NCI-H1436 treated with DMSO at 0.1 percent for 48 hours (cell line): ENCODE measurements at regions not wholly inside any gene's neighbourhood (a gene's known extent, or its start where the extent isn't known, plus 50 kb on each side); places are given as distances from the start of the nearest gene placed in this dataset.

Experiments
- DNase-seq: peaks from one replicate; lab custom pipeline; 2025; lab: John Stamatoyannopoulos, UW

DNA sequence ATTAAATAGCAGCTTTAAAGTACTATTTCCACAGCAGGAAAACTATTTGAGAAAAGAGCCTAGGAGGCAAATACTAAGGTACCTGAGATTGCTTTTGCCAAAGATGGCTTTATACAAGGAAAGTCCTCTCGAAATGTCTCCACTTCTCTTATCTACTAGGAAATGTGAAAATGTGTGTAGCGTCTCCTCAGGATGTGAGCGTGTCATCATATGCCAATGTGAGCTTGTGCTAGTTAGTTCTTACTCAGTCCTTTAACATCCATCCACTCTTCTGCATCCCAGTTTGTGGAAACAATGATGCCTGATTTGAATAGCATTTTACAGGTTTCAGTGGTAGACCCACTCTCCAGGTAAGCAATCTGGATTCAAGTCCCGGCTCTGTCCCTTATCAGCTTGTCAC lies 421.0 kb downstream of the DYNC2H1 start:
- DNase-seq = no peak

- no peak for DNase-seq
These were observed 423.0 kb downstream of the DYNC2H1 start for GRCh38 chr11:103532133-103532788.

GRCh38 chr11:103534191-103534590 lies 425.0 kb downstream of the DYNC2H1 start:
- DNase-seq = no peak

- no peak for DNase-seq
These were observed 425.7 kb downstream of the DYNC2H1 start for GRCh38 chr11:103534959-103535358.

GRCh38 chr11:103536335-103536722 lies 427.1 kb downstream of the DYNC2H1 start:
- no peak for DNase-seq

- DNase-seq = no peak
These were observed 428.8 kb downstream of the DYNC2H1 start for GRCh38 chr11:103537904-103538502.

DNA sequence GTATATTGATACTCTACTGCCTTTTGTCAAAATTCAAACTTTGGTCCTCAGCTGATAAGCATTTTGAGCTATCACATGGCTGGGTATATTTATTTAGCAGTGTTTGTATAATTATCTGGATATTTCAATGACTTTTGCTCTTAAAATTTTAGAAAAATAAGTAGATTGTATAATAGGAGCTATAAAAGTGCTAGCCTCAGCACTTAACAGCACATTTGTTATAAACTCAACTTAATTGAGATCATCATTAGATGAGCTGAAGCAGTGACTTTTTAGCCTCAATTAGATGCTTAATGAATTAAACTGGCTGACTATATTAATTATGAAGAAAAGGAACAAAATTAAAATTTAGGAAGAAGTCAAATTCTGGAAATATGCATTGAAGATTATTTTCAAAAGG lies 429.9 kb downstream of the DYNC2H1 start:
- DNase-seq = no peak

DNA sequence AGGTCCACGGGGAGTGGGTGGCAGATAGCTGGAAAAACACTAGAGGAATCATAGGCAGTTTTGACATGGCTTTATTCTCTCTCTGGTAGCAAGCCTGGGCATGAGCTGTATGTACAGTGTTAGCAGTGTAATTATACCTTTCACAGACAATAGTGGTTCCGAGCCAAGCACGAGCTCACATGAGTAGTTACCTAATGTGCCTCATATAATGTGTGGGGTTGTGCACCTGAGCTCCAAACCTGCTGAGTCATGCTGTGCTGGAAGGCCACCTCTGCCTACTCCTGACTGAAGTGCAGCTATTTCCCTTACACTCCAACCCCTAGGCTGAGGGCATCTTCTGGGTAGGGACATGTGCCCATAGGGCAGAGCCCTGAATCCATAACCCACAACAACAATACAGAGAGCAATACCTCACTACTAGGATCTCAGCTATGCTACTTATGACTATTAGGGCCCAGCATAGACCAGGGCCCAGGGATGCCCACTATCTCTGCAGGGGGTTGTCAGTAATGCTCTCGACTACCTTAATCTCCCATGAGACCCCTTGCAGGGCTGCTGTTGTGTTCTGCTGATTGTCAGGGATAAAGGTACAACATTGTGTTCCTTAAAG lies 432.1 kb downstream of the DYNC2H1 start:
- no peak for DNase-seq

GRCh38 chr11:103542851-103543250 lies 433.6 kb downstream of the DYNC2H1 start:
- no peak for DNase-seq

DNA sequence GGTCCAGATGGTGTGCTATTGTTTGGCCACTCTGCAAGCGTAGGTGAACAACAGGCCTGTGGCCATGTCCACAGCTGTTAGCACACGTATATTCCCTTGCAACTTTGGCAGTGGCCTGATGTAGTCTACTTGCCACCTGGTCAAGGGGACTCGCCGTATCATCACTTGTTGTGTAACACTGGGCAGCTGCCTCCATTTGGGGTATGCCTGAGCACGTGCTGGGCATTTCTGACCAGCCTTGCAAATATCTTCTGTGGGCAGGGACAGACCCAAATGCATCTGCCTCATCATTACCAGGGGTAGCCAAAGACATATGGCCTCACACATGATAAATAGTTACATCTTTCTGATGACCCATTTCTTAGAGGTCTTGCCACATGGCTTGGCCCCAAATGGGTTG lies 434.2 kb downstream of the DYNC2H1 start:
- no peak for DNase-seq

DNA sequence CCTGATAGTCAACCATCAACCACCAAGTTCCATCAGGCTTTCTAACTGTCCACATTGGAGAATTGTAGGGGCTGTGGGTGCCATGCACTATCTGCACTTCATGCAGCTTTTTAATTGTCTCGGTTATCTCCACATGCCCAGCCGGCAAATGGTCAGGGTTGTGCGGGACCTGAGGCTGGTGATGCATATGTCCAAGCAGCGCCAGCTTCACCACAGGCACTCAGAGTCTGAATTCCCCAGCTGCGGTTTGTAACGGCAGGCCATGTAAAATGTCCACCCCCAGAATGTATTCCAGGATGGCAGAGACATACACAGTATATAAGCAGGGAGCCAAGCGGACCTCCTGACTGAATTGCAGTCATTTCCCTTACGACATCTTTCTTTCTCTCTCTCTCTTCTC lies 435.6 kb downstream of the DYNC2H1 start:
- no peak for DNase-seq

- no peak for DNase-seq
These were observed 436.3 kb downstream of the DYNC2H1 start for GRCh38 chr11:103545551-103545950.

GRCh38 chr11:103546236-103546635 lies 437.0 kb downstream of the DYNC2H1 start:
- no peak for DNase-seq

GRCh38 chr11:103547024-103547423 lies 437.8 kb downstream of the DYNC2H1 start:
- no peak for DNase-seq

GRCh38 chr11:103547691-103548090 lies 438.5 kb downstream of the DYNC2H1 start:
- no peak for DNase-seq

- no peak for DNase-seq
These were observed 439.6 kb downstream of the DYNC2H1 start for GRCh38 chr11:103548838-103549237.

DNA sequence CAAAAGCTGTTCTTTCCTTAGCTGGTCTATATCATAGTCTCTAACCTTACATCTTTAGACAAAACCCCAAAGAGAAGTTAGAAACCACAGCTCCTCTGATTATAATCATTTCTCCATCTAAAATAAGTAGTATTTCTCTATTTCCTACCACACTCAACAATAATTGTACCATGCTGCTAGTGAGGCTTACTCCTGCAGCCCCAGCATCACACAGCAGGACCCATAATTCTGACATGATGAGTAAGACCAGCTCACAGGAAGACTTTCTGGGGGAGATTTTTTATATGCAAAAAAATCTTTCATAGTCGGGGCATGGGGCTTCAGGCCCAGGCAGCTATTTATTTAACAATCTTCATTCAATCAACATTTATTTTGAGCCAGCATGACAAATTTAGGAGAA lies 441.6 kb downstream of the DYNC2H1 start:
- DNase-seq = no peak

DNA sequence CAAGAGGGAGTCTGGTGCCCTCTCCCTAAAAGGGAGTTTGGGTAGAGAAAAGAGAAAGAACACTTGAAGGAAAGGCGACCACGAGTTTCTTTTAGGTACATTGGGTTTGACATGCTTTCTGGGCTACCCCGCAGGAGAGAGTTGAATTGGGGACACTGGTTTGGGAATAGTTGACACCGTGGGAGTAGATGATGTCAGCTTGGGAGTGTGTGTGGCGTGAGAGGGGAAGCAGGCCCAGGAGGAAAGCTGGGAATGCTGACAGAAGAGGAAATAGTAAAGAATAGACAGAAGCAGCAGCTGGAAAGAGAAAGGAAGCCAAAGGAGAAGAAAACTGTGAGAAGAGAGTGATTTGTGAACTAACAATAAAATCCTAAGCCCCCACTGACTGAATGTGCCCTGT lies 442.9 kb downstream of the DYNC2H1 start:
- DNase-seq = no peak

DNA sequence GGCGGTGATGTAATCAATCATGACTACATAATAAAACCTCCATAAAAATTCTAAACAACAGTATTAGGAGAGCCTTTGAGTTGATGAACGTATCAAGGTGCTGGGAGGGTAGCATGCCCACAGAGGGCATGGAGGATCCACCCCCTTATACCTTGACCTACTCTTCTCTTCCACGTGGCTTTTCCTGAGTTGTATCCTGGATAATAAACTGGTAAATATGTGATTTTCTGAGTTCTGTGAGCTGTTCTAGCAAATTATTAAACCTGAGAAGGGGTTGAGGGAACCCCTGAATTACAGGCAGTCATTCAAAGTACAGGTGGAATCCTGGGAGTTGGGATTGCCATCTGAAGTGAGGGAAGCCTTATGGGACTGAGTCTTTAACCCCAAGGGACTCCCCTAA lies 446.9 kb downstream of the DYNC2H1 start:
- no peak for DNase-seq

GRCh38 chr11:103566116-103566515 lies 456.9 kb downstream of the DYNC2H1 start:
- no peak for DNase-seq

GRCh38 chr11:103581760-103582159 lies 454.7 kb upstream of the DDI1 start:
- no peak for DNase-seq

DNA sequence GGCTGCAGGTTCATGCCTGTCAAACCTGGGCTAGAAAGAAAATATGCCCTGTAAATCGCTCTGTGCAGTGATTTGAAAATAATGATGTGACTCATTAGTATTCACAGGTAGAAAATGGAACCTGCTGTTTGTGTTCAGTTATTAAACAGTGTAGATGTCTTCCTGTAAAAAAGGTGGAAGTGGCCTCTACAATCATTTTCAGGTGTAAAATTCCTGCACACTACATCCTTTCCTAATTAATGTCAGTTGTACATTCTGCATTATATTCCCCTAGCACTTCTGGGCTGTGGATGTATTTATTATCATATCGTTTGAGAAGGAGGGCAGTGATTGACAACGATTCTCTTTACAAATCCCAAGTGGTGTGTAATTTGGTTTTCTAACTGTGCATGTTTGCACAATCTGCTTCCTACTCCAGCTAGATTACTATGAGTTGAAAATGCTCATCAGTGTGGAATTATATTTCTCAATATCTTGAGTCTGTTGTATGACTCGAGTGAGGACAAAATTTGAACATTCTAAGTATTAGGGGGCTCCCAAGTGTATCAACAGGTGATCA lies 454.0 kb upstream of the DDI1 start:
- no peak for DNase-seq

GRCh38 chr11:103584021-103584420 lies 452.4 kb upstream of the DDI1 start:
- DNase-seq = no peak
